ENCODE measurements at regions not wholly inside any gene's neighbourhood (a gene's known extent, or its start where the extent isn't known, plus 50 kb on each side); places are given as distances from the start of the nearest gene placed in this dataset.

DNA sequence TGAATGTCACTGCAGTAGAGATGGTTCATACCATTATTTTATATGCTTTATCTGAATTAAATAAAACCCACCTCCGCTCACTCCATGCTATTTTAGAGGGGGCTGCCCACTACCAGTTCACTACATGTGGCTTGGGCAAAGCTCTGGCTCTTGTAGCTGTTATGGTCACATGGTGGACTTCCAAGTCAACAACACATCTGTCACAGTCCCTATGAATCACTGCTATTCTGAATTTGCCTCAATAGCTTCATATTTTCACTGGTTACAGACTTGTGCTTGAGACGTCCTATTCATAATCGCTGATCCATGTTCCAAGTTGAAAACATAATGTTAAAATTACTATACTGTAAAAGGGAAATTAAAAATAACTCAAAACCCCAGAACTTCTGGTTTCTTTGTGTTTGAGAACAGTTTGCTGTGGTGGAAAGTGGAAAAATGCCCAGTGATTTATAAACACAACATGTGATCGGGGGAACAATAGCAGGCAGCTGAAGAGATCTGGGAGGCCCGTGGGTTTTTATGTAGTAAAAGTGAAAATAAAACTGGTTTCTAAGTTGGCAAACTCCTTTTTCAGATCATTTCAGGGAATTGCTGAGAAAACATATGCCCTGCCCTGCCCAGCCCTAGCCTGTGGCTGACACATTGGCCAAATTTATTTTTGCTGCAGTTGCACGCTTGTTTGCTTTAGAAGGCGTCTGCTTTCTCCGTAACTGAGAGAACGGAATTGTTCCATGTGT, 128.8 kb upstream of the PRR23C start:
- H3K27ac ChIP-seq: peak overlapping the region in 1 of 2 donors; percentile 6
- no peak for ATAC-seq (ENCODE audit: insufficient number of reproducible peaks, low FRiP score, low read depth)
- DNase-seq (ENCODE audit: low spot score): no peak

DNA sequence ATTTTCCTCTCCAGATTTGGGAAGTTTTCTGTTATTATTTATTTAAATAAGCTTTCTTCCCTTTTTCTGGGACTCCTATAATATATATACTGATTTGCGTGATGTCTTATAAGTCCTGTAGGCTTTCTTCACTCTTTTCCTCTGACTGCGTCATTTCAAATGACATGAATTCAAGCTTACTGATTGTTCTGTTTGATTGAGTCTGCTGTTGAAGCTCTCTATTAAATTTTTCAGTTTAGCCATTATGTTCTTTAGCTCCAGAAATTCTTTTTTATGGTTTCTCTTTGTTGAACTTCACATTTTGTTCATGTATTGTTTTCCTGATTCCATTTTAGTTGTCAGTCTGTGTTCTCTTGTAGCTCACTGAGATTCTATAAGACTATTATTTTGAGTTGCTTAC, 135.8 kb upstream of the PRR23C start:
- H3K4me3 ChIP-seq: no peak overlapping the region
- no peak overlapping the region for H3K27ac ChIP-seq
- no peaks in the 10 kb centered on the region for H3K27me3 ChIP-seq (replicated peaks; ENCODE audit: insufficient read depth)
- H3K36me3 ChIP-seq: no peaks in the 10 kb centered on the region
- H3K9me3 ChIP-seq: peaks cover 10% of the 10 kb centered on the region
- TF ChIP-seq, protein P1, sequence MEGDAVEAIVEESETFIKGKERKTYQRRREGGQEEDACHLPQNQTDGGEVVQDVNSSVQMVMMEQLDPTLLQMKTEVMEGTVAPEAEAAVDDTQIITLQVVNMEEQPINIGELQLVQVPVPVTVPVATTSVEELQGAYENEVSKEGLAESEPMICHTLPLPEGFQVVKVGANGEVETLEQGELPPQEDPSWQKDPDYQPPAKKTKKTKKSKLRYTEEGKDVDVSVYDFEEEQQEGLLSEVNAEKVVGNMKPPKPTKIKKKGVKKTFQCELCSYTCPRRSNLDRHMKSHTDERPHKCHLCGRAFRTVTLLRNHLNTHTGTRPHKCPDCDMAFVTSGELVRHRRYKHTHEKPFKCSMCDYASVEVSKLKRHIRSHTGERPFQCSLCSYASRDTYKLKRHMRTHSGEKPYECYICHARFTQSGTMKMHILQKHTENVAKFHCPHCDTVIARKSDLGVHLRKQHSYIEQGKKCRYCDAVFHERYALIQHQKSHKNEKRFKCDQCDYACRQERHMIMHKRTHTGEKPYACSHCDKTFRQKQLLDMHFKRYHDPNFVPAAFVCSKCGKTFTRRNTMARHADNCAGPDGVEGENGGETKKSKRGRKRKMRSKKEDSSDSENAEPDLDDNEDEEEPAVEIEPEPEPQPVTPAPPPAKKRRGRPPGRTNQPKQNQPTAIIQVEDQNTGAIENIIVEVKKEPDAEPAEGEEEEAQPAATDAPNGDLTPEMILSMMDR (IDR thresholded peaks at IDR 0.05): no peak
- no peaks in the 10 kb centered on the region for H3K4me1 ChIP-seq (ENCODE audit: control insufficient read depth in 1 of 2, low read depth in 2 of 2)
- ATAC-seq (ENCODE audit: insufficient number of reproducible peaks, low FRiP score, low read depth) (no peak), DNase-seq (ENCODE audit: low spot score) (no peak)

More for the DNA sequence above, 128.8 kb upstream of the PRR23C start:
- Histone ChIP-seq H3K4me3 (peak overlapping the region; percentile 58), H3K4me1 (ENCODE audit: control insufficient read depth in 1 of 2, low read depth in 2 of 2) (no peaks in the 10 kb centered on the region), H3K27me3 (replicated peaks; ENCODE audit: insufficient read depth) (no peaks in the 10 kb centered on the region), H3K9me3 (no peaks in the 10 kb centered on the region), H3K36me3 (no peaks in the 10 kb centered on the region)
- TF ChIP-seq, protein P1 (IDR thresholded peaks at IDR 0.05): no peak

DNA sequence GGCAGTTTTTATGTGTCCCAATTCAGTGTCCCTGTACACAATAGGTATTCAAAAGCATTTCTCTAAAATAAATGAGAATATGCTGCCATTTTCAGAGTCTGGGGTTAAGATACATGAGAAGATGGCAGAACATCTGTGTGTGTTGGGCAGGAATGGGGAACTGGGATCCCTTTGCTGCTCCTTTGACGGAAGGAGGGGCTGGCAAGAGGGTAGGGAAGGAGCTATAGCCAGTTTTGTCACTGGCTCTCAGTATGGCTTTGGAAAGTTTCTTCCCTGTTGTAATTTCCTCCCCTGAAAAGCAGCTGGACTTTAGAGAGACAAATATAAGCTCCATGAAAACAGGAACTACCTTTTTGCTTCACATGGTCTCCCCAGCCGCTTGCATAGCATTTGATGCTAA, 137.5 kb upstream of the PRR23C start:
- Histone ChIP-seq H3K4me3 (no peak overlapping the region), H3K27ac (no peak overlapping the region), H3K9me3 (peaks cover 10% of the 10 kb centered on the region), H3K4me1 (ENCODE audit: control insufficient read depth in 1 of 2, low read depth in 2 of 2) (no peaks in the 10 kb centered on the region), H3K36me3 (no peaks in the 10 kb centered on the region), H3K27me3 (replicated peaks; ENCODE audit: insufficient read depth) (no peaks in the 10 kb centered on the region)
- ATAC-seq (ENCODE audit: insufficient number of reproducible peaks, low FRiP score, low read depth): no peak
- TF ChIP-seq, protein P1 (IDR thresholded peaks at IDR 0.05): no peak
- DNase-seq (ENCODE audit: low spot score): no peak

DNA sequence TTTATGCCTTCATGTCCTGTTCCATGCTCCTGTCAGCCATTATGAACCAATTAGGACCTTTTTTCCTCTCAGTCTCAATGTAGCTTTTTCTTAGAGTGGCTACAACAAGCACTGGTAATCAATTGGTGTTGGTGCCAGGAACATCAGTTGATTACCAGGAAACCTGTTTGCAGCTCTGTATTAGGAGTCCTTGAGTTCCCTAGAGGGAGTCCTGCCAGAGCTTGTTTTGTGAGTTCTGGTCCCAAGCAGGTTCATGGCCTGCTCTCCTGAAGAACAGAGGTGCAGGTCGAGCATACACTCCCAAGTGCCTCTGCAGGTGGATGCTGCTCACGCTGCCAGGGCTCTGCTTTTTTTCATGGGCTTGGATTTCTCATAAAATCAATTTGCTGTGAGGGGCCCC, 137.9 kb upstream of the PRR23C start:
- H3K4me3 ChIP-seq: no peak overlapping the region
- no peaks in the 10 kb centered on the region for H3K4me1 ChIP-seq (ENCODE audit: control insufficient read depth in 1 of 2, low read depth in 2 of 2)
- ATAC-seq (ENCODE audit: insufficient number of reproducible peaks, low FRiP score, low read depth) (no peak), DNase-seq (ENCODE audit: low spot score) (no peak)
- no peaks in the 10 kb centered on the region for H3K27me3 ChIP-seq (replicated peaks; ENCODE audit: insufficient read depth)
- peaks cover 10% of the 10 kb centered on the region for H3K9me3 ChIP-seq
- H3K36me3 ChIP-seq: no peaks in the 10 kb centered on the region
- TF ChIP-seq, protein P1 (IDR thresholded peaks at IDR 0.05): no peak
- no peak overlapping the region for H3K27ac ChIP-seq

DNA sequence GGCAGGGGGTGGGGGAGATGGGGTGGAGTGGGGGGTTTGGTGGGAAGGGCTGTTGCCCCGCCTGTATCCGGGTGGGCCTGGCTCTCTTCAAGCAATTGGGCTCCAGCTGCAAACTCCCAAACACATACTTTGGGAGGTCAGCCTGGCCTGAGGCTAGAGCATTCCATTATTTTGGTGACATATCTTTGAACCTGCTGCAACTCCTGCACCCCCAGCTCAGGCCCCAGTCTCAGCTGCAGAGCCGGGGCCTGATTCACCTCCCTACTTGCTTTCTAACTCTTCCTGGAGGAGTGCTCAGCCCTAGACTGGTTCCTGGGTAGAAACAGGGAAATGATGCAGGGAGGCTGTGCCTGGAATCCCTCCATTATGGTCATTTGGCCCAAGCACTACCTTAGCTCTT, 140.8 kb upstream of the PRR23C start:
- H3K9me3 ChIP-seq: peaks cover 6% of the 10 kb centered on the region
- H3K4me3 ChIP-seq: no peak overlapping the region
- no peaks in the 10 kb centered on the region for H3K27me3 ChIP-seq (replicated peaks; ENCODE audit: insufficient read depth)
- H3K4me1 ChIP-seq (ENCODE audit: control insufficient read depth in 1 of 2, low read depth in 2 of 2): no peaks in the 10 kb centered on the region
- TF ChIP-seq, protein P1 (IDR thresholded peaks at IDR 0.05): no peak
- ATAC-seq (ENCODE audit: insufficient number of reproducible peaks, low FRiP score, low read depth): no peak
- no peak overlapping the region for H3K27ac ChIP-seq
- no peak for DNase-seq (ENCODE audit: low spot score)
- no peaks in the 10 kb centered on the region for H3K36me3 ChIP-seq
